GM23338 (cell line): ENCODE measurements at regions not wholly inside any gene's neighbourhood (a gene's known extent, or its start where the extent isn't known, plus 50 kb on each side); places are given as distances from the start of the nearest gene placed in this dataset.

Experiments used
- ATAC-seq: fragments of 200-7000 bp; cut with Tn5 transposase; 3 replicates; pipeline ENCODE4 v1.9.1; 2020
- DNase-seq: peaks from one replicate; pipeline ENCODE4 v3.0.0-alpha.2; 2015; ENCODE audit warnings: low spot score
- H2AFZ ChIP-seq: fragments of 200-600 bp; sonication (generic); 2 replicates; pipeline ENCODE4 v1.8.0; 2016; ENCODE audit warnings: antibody characterized with exemption, mild to moderate bottlenecking, moderate library complexity
- H3F3A ChIP-seq: fragments of 200-600 bp; sonication (generic); replicated peaks from 2 replicates; pipeline ENCODE4 v1.8.0; 2017; ENCODE audit warnings: antibody characterized with exemption, mixed run types, low read depth
- H3K27ac ChIP-seq: fragments of 200-600 bp; sonication (generic); 2 replicates; pipeline ENCODE4 v1.6.1; 2016; ENCODE audit warnings: low read depth
- H3K27me3 ChIP-seq: fragments of 200-600 bp; sonication (generic); 2 replicates; pipeline ENCODE4 v1.8.0; 2016; ENCODE audit warnings: mild to moderate bottlenecking, mixed run types, moderate library complexity; ENCODE audit not compliant: insufficient read depth
- H3K36me3 ChIP-seq: fragments of 200-600 bp; sonication (generic); 2 replicates; pipeline ENCODE4 v1.8.0; 2016; ENCODE audit warnings: mild to moderate bottlenecking; ENCODE audit not compliant: insufficient read depth
- H3K4me1 ChIP-seq: fragments of 200-600 bp; sonication (generic); 2 replicates; pipeline ENCODE4 v1.8.0; 2016; ENCODE audit warnings: mild to moderate bottlenecking, moderate library complexity; ENCODE audit not compliant: insufficient read depth
- H3K4me2 ChIP-seq: fragments of 200-600 bp; sonication (generic); 2 replicates; pipeline ENCODE4 v1.7.1; 2017; ENCODE audit warnings: mixed run types
- H3K4me3 ChIP-seq: fragments of 200-600 bp; sonication (generic); 2 replicates; pipeline ENCODE4 v1.6.1; 2016; ENCODE audit warnings: mixed run types
- H3K79me2 ChIP-seq: fragments of 200-600 bp; sonication (generic); replicated peaks from 2 replicates; pipeline ENCODE4 v1.8.0; 2017; ENCODE audit warnings: mild to moderate bottlenecking; ENCODE audit not compliant: insufficient read depth
- H3K9me2 ChIP-seq: fragments of 200-600 bp; sonication (generic); 2 replicates; pipeline ENCODE4 v1.8.0; 2017; ENCODE audit not compliant: insufficient read depth
- H4K20me1 ChIP-seq: fragments of 200-600 bp; sonication (generic); replicated peaks from 2 replicates; pipeline ENCODE4 v1.8.0; 2017; ENCODE audit warnings: mild to moderate bottlenecking; ENCODE audit not compliant: insufficient read depth
- H3K27ac Mint-ChIP-seq: 2 replicates; pipeline ENCODE4 v1.8.0; 2020; ENCODE audit warnings: inconsistent platforms, mild to moderate bottlenecking, moderate library complexity, mixed read lengths
- H3K27me3 Mint-ChIP-seq: 3 replicates; pipeline ENCODE4 v1.8.0; 2022; ENCODE audit warnings: low read depth, mild to moderate bottlenecking, moderate library complexity, mixed read lengths, inconsistent platforms; ENCODE audit not compliant: insufficient read depth, poor library complexity
- H3K36me3 Mint-ChIP-seq: 3 replicates; pipeline ENCODE4 v1.8.0; 2021; ENCODE audit warnings: low read depth, mild to moderate bottlenecking, inconsistent platforms, moderate library complexity, mixed read lengths
- H3K4me1 Mint-ChIP-seq: 3 replicates; pipeline ENCODE4 v1.8.0; 2020; ENCODE audit warnings: mild to moderate bottlenecking, inconsistent platforms, mixed read lengths
- H3K4me3 Mint-ChIP-seq: 3 replicates; pipeline ENCODE4 v1.8.0; 2021; ENCODE audit warnings: moderate library complexity, mild to moderate bottlenecking, inconsistent platforms, mixed read lengths
- H3K9me3 Mint-ChIP-seq: 3 replicates; pipeline ENCODE4 v1.8.0; 2020; ENCODE audit warnings: moderate library complexity, mild to moderate bottlenecking, inconsistent platforms, mixed read lengths
- CREB1 ChIP-seq: fragments of 250-450 bp; sonication (Bioruptor Pico); IDR thresholded peaks from 2 replicates; pipeline ENCODE4 v1.5.0; 2020; ENCODE audit warnings: low read depth, mild to moderate bottlenecking, moderate library complexity
- ETS1 ChIP-seq: IDR thresholded peaks from 2 replicates; pipeline ENCODE4 v1.6.1; 2016; ENCODE audit warnings: antibody characterized with exemption
- EZH2 ChIP-seq: fragments of 200-600 bp; sonication (generic); IDR thresholded peaks from one replicate; pipeline ENCODE4 v1.8.0; 2017; ENCODE audit warnings: antibody characterized with exemption, mild to moderate bottlenecking, low read depth; ENCODE audit not compliant: unreplicated experiment
- EZH2phosphoT487 ChIP-seq: fragments of 200-600 bp; sonication (generic); IDR thresholded peaks from one replicate; pipeline ENCODE4 v1.8.1; 2018; ENCODE audit warnings: antibody characterized with exemption; ENCODE audit not compliant: unreplicated experiment
- JUNB ChIP-seq: IDR thresholded peaks from one replicate; pipeline ENCODE4 v1.6.1; 2016; ENCODE audit warnings: antibody characterized with exemption; ENCODE audit not compliant: unreplicated experiment
- NANOG ChIP-seq: IDR thresholded peaks from 2 replicates; pipeline ENCODE4 v1.6.1; 2016; ENCODE audit warnings: antibody characterized with exemption, borderline replicate concordance
- POLR2AphosphoS5 ChIP-seq: IDR thresholded peaks from 2 replicates; pipeline ENCODE4 v1.6.1; 2016; ENCODE audit warnings: antibody characterized with exemption, low read depth
- STAT1 ChIP-seq: IDR thresholded peaks from one replicate; pipeline ENCODE4 v1.6.1; 2016; ENCODE audit warnings: antibody characterized with exemption; ENCODE audit not compliant: unreplicated experiment
- ZNF114 ChIP-seq: fragments of 250-450 bp; sonication (Bioruptor Pico); IDR thresholded peaks from 2 replicates; pipeline ENCODE4 v1.5.0; 2020; ENCODE audit warnings: mild to moderate bottlenecking, moderate library complexity
- ZNF331 ChIP-seq: fragments of 250-450 bp; sonication (Bioruptor Pico); IDR thresholded peaks from 2 replicates; pipeline ENCODE4 v1.5.0; 2020; ENCODE audit warnings: low read depth, mild to moderate bottlenecking, moderate library complexity
- ZNF462 ChIP-seq: fragments of 250-450 bp; sonication (Bioruptor Pico); IDR thresholded peaks from 2 replicates; pipeline ENCODE4 v1.5.0; 2020; ENCODE audit warnings: mild to moderate bottlenecking, moderate library complexity
- TF ChIP-seq, protein P1 (sequence below): IDR thresholded peaks from one replicate; pipeline ENCODE4 v1.6.1; 2018; ENCODE audit warnings: antibody characterized with exemption; ENCODE audit not compliant: unreplicated experiment
- TF ChIP-seq, protein P2 (sequence below), 2 experiments: fragments of 200-600 bp in 1 of 2; sonication (generic) in 1 of 2; conservative IDR thresholded peaks; 2 replicates each; pipeline versions ENCODE4 v1.5.1 to v1.6.1; 2016 to 2017; ENCODE audit warnings: antibody characterized with exemption in 2 of 2, low read depth in 2 of 2, mild to moderate bottlenecking in 2 of 2, moderate library complexity in 1 of 2

- Mint-ChIP-seq H3K9me3 (no peaks in the 10 kb centered on the region), H3K4me1 (peaks cover 32% of the 10 kb centered on the region), H3K4me3 (no peak overlapping the region), H3K27me3 (peaks cover 30% of the 10 kb centered on the region), H3K27ac (no peak overlapping the region), H3K36me3 (no peaks in the 10 kb centered on the region)
- H3K9me2 ChIP-seq = no peaks in the 10 kb centered on the region
- ATAC-seq (no peak), DNase-seq (no peak)
- TF ChIP-seq ETS1 (no peak), ZNF331 (CRISPR knock-in tag) (no peak), ZNF462 (CRISPR knock-in tag) (no peak), STAT1 (no peak), JUNB (no peak), CREB1 (CRISPR knock-in tag) (no peak), EZH2 (no peak), POLR2AphosphoS5 (no peak), ZNF114 (no peak), EZH2phosphoT487 (no peak), NANOG (no peak)
- TF ChIP-seq, protein P1, sequence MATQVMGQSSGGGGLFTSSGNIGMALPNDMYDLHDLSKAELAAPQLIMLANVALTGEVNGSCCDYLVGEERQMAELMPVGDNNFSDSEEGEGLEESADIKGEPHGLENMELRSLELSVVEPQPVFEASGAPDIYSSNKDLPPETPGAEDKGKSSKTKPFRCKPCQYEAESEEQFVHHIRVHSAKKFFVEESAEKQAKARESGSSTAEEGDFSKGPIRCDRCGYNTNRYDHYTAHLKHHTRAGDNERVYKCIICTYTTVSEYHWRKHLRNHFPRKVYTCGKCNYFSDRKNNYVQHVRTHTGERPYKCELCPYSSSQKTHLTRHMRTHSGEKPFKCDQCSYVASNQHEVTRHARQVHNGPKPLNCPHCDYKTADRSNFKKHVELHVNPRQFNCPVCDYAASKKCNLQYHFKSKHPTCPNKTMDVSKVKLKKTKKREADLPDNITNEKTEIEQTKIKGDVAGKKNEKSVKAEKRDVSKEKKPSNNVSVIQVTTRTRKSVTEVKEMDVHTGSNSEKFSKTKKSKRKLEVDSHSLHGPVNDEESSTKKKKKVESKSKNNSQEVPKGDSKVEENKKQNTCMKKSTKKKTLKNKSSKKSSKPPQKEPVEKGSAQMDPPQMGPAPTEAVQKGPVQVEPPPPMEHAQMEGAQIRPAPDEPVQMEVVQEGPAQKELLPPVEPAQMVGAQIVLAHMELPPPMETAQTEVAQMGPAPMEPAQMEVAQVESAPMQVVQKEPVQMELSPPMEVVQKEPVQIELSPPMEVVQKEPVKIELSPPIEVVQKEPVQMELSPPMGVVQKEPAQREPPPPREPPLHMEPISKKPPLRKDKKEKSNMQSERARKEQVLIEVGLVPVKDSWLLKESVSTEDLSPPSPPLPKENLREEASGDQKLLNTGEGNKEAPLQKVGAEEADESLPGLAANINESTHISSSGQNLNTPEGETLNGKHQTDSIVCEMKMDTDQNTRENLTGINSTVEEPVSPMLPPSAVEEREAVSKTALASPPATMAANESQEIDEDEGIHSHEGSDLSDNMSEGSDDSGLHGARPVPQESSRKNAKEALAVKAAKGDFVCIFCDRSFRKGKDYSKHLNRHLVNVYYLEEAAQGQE = no peak
- TF ChIP-seq, protein P2, sequence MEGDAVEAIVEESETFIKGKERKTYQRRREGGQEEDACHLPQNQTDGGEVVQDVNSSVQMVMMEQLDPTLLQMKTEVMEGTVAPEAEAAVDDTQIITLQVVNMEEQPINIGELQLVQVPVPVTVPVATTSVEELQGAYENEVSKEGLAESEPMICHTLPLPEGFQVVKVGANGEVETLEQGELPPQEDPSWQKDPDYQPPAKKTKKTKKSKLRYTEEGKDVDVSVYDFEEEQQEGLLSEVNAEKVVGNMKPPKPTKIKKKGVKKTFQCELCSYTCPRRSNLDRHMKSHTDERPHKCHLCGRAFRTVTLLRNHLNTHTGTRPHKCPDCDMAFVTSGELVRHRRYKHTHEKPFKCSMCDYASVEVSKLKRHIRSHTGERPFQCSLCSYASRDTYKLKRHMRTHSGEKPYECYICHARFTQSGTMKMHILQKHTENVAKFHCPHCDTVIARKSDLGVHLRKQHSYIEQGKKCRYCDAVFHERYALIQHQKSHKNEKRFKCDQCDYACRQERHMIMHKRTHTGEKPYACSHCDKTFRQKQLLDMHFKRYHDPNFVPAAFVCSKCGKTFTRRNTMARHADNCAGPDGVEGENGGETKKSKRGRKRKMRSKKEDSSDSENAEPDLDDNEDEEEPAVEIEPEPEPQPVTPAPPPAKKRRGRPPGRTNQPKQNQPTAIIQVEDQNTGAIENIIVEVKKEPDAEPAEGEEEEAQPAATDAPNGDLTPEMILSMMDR (conservative IDR thresholded peaks at IDR 0.05; ENCODE audit: low read depth in 2 of 2) = no peak
- H3F3A ChIP-seq = no peaks in the 10 kb centered on the region
- no peaks in the 10 kb centered on the region for H3K79me2 ChIP-seq
- peaks cover 11% of the 10 kb centered on the region; the same call in 1 of the 2 replicates for H3K4me1 ChIP-seq
- no peak overlapping the region for H3K27ac ChIP-seq
- no peaks in the 10 kb centered on the region for H3K27me3 ChIP-seq
- no peak overlapping the region for H2AFZ ChIP-seq
- no peaks in the 10 kb centered on the region for H3K36me3 ChIP-seq
- no peak overlapping the region for H3K4me2 ChIP-seq
- no peaks in the 10 kb centered on the region; the same call in 1 of the 2 replicates for H4K20me1 ChIP-seq
- no peak overlapping the region for H3K4me3 ChIP-seq
These were observed 159.4 kb upstream of the GSE1 start for GRCh38 chr16:85453703-85454102.
